GM19239 (cell line): ENCODE measurements at regions not wholly inside any gene's neighbourhood (a gene's known extent, or its start where the extent isn't known, plus 50 kb on each side); places are given as distances from the start of the nearest gene placed in this dataset.
"Not testable (repeated sequence)": the region's sequence is repeated elsewhere in the genome, so short reads cannot be mapped to it uniquely, and the experiment has no call there.

ENCODE experiments used
- DNase-seq: peaks from one replicate; pipeline ENCODE4 v3.0.0; 2011; ENCODE audit warnings: low spot score; ENCODE audit not compliant: insufficient read length
- FAIRE-seq: peaks from 2 replicates; lab custom pipeline; 2011; peaks lifted over from hg19 to GRCh38; lab: Jason Lieb, UNC

- FAIRE-seq (no peak), DNase-seq (no peak)
These were observed 546.2 kb downstream of the MEI4 start for GRCh38 chr6:78199044-78199443.

- FAIRE-seq (no peak), DNase-seq (no peak)
These were observed 569.4 kb downstream of the MEI4 start for GRCh38 chr6:78222226-78222625.

DNA sequence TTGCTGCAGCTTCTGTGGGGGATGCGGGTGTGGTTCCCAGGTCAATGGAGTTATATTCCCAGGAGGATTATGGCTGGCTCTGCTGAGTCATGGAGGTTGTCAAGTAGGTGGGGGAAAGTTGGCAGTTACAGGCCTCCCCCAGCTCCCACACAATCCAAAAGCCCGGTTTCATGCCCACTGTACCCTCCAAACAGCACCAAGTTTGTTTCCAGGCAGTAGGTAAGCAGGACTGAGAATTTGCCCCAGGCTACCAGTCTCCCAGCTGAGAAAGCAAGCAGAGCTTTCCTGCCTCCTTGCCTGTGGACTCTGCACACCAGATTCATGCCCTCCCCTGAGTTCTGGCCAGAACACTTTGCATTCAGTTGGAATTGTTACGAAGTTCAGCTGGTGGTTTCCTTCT lies 578.2 kb downstream of the MEI4 start:
- FAIRE-seq: no peak
- DNase-seq: no peak

DNA sequence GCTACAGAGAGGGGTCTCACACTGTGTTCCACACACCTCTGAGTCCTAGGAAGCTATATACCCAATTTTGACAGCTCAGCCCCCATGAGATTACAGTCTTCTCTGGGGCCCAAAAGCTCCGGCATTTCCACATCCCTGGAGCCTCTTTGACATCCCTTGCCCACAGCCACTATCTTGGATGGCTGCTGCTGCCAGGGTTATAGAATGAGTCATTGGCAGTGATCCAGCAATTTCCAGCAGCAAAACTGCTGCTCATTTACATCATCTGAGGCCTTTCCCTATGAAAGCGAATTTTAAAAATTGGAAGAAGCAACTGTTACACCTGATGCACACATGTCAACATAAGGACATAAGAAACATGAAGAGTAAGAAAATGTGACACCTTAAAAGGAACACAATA lies 590.7 kb downstream of the MEI4 start:
- no peak for DNase-seq
- no peak for FAIRE-seq

DNA sequence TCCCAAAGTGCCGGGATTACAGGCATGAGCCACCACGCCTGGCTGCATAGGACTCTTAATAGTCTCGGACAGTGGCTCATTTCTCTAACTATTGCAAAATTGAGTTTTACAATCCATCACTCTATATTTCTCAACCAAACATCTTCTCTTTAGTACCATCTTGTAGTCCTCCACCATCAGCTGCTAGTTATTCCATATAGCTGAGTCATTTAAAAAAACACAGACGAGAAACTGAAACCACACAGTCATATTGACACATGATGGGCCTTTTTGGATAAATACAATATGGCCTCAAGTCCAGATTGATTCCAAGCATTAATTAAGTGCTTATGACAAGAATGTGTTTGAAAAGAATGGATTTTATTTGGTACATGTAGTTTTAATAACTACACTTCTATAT lies 599.1 kb downstream of the MEI4 start:
- FAIRE-seq (no peak), DNase-seq (no peak)

- DNase-seq (no peak), FAIRE-seq (no peak)
These were observed 600.8 kb downstream of the MEI4 start for GRCh38 chr6:78253618-78254017.

DNA sequence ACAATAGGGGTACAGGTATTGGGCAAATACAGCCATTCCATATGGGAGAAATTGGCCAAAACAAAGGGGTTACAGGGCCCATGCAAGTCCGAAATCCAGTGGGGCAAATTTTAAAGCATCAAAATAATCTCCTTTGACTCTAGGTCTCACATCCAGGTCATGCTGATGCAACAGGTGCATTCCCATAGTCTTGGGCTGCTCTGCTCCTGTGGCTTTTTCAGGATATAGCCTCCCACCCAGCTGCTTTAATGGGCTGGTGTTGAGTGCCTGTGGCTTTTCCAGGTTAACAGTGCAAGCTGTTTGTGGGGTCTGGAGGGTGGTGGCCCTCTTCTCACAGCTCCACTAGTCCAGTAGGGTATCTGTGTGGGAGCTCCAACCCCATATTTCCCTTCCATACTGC lies 607.1 kb downstream of the MEI4 start:
- FAIRE-seq (no peak), DNase-seq (no peak)

DNA sequence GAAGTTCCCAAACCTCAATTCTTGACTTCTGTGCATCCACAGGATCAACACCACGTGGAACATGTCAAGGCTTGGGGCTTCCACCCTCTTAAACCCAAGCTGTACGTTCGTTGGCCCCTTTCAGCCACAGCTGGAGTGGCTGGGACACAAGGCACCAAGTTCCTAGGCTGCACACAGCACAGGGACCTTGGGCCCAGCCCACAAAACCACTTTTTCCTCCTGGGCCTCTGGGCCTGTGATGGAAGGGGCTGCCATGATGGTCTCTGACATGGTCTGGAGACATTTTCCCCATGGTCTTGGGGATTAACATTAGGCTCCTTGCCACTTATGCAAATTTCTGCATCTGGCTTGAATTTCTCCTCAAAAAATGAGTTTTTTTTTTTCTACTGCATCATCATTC lies 606.9 kb upstream of the IRAK1BP1 start:
- not testable (repeated sequence) for FAIRE-seq, DNase-seq

- FAIRE-seq (no peak), DNase-seq (no peak)
These were observed 598.5 kb upstream of the IRAK1BP1 start for GRCh38 chr6:78268591-78269452.

DNA sequence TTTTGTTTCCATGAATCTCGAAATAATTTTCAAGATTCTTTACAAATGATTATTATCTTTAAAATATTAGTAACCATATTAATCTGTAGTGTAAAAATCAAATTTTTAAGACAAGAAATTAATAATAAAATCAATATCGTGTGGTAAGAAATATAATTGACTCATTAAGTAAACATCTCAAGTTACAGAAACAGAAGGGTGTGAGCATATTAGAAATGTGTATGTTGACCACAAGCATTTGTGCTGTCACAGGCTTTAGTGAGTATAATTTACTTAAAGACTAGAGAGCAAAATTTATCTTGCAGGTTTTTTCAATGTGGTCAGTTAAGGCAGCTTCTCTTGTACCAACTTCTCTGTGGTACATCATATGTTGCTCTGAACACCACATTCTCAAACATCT lies 566.5 kb upstream of the IRAK1BP1 start:
- DNase-seq (no peak), FAIRE-seq (no peak)

GRCh38 chr6:78302411-78302810 lies 564.9 kb upstream of the IRAK1BP1 start:
- FAIRE-seq (no peak), DNase-seq (no peak)

GRCh38 chr6:78308025-78308424 lies 559.3 kb upstream of the IRAK1BP1 start:
- DNase-seq: no peak
- no peak for FAIRE-seq

DNA sequence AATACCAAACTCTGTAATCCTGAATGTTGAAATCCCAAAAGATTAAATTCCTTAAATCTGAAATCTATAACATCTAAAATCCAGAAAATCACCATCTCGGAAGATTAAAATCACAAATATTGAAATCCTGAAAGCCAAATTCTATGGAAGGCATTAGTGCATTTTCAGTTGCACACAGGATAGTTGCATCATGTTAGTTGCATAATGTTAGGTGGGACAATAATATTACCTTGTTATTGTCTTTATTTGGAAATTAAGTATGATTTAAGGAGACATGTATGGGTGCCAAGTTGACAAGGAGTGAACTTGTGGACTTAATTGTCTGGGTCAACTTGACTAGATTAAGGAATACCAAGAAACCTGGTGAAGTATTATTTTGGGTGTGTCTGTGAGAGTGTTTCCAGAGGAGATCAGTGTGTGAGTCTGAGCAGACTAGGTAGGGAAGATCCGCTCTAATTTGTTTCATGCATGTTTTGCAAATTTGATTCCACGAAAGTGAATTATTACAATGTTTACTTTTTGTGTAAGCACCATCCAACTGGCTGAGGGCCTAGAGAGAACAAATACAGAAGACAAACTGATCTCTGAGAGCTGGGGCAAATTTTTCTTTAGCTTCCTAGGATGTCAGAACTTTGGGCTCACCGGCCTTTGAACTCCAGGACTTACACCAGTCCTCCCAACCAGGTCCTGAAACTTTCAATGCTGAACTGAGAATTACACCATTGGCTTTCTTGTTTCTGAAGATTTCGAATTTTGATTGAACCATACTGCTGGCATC lies 545.1 kb upstream of the IRAK1BP1 start:
- FAIRE-seq (no peak), DNase-seq (no peak)

DNA sequence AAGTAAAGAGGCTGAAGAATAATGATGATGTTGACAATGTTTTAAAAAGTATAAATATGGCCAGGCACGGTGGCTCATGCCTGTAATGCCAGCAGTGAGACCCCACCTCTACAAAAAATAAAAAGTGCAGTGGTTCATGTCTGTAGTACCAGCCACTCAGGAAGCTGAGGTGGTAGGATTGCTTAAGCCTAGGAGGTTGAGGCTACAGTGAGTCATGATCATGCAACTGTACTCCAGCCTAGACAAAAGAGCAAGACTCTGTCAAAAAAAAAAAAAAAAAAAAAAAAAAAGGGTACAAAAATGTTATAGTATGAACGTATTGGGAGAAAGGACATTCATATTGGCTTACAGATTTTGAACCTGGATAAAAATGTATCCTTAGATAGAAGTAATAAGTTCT lies 543.1 kb upstream of the IRAK1BP1 start:
- no peak for FAIRE-seq
- DNase-seq: no peak

DNA sequence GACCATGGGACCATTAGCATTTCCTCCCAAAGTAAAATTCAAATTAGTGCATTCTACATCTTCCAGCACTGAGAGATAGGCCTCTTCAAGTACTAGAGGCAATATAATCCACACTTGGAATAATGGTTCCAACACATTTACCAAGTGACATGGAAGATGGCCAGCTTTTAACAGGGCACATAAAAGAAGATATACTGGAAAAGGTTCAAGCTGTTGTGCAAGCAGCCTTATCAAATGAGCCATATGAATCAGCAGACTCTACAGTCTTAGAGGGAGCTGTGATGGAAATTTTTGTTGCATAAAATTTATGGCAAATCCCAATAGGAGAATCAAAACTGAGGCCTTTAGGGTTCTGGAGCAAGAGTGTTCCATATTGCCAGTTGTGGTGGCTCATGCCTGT lies 526.6 kb upstream of the IRAK1BP1 start:
- no peak for FAIRE-seq
- DNase-seq: no peak

- DNase-seq (no peak), FAIRE-seq (no peak)
These were observed 521.5 kb upstream of the IRAK1BP1 start for GRCh38 chr6:78345882-78346281.

GRCh38 chr6:78347191-78347916 lies 520.0 kb upstream of the IRAK1BP1 start:
- DNase-seq (no peak), FAIRE-seq (no peak)

DNA sequence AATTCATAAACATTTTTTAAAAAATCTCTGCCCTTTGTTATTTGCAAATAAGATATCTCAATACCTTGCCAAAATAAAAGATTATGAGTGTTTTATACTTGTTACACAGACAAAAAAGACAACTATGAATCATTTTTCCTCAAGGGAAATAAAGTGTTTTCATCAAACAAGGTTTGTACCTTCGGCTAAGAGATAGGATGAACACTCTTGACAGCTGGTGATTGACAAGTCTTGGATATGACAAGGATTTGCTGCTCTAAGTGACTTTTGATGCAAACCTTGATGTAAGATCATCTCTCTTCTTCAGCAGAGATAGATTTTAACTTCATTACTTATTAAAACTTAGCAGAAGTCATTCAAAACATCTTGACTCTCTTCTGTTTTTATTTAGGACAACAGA lies 514.3 kb upstream of the IRAK1BP1 start:
- DNase-seq (no peak), FAIRE-seq (no peak)

DNA sequence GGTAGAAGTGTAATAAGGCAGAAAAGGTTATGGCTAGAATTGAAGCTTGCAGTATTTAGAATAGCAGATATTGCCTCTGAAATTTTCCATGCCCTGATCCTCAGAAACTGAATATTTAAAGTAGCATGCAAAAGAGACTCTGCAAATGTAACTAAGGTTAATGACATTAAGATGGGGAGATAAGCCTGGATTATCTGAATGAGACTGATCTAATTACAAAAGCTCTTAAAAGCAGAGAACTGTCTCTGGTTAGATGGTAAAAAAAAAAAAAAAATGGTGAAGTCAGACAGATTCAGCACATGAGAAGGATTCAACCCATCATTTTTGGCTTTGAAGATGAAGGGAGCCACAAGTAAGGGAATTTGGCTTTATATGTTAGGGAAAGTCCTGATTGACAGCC lies 503.7 kb upstream of the IRAK1BP1 start:
- DNase-seq: no peak
- no peak for FAIRE-seq

- FAIRE-seq: no peak
- DNase-seq: no peak
These were observed 501.9 kb upstream of the IRAK1BP1 start for GRCh38 chr6:78365473-78365872.

DNA sequence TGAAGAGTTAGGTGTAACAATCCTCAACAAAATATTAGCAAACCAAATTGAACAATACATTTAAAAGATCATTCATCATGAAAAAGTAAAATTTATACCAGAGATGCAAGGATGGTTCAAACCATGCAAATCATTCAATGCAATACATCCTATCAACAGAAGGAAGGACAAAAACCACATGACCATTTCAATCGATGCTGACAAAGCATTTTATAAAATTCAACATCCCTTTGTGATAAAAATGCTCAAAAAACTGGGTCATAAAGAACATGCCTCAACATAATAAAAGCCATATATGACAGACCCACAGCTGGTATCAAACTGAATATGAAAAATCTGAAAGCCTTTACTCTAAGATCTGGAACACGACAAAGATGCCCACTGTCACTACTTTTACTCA lies 490.3 kb upstream of the IRAK1BP1 start:
- FAIRE-seq (no peak), DNase-seq (no peak)
